Sigmoid colon (tissue), 4 donors: ENCODE measurements at regions not wholly inside any gene's neighbourhood (a gene's known extent, or its start where the extent isn't known, plus 50 kb on each side); places are given as distances from the start of the nearest gene placed in this dataset.

Source experiments
- EP300 ChIP-seq, 4 donors: sonication (generic); formaldehyde crosslinking; IDR thresholded peaks; one replicate each; pipeline ENCODE4 v1.6.1; 2017; ENCODE audit warnings: antibody characterized with exemption in 4 of 4
- POLR2A ChIP-seq, 2 donors: fragments of 450-650 bp; IDR thresholded peaks; one replicate each; pipeline ENCODE4 v1.6.1; 2016; ENCODE audit warnings: antibody characterized with exemption in 2 of 2, mild to moderate bottlenecking in 2 of 2, moderate library complexity in 2 of 2
- POLR2AphosphoS5 ChIP-seq, 4 donors: sonication (generic); formaldehyde crosslinking; IDR thresholded peaks; one replicate each; pipeline ENCODE4 v1.6.1; 2017; ENCODE audit warnings: antibody characterized with exemption in 4 of 4
- TF ChIP-seq, protein P1 (sequence below), 4 experiments: fragments of 450-650 bp in 3 of 4; fragments of 200-600 bp in 1 of 4; IDR thresholded peaks; one replicate each; pipeline ENCODE4 v1.5.1; 2016 to 2019; ENCODE audit warnings: antibody characterized with exemption in 4 of 4, mild to moderate bottlenecking in 3 of 4, moderate library complexity in 2 of 4

DNA sequence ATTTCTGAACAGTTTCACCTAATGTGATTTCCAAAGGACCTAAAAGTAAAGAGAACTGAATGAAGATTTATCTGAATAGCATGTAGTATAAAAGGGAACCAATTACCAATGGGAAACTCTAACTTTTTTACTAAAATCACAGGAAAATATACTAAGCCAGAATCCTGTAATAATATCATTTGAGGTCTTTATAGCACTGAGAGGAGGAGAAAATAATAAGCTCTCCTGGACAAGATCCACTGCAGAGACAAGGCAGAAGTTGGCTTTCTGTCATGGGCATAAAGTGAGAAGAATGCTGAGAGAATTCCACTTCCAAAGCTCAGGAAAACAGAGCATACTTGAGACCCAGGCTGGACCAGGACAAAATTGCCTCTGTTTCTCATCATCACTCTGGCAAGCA is 1131.4 kb downstream of the SORCS1 start:
- TF ChIP-seq, protein P1, sequence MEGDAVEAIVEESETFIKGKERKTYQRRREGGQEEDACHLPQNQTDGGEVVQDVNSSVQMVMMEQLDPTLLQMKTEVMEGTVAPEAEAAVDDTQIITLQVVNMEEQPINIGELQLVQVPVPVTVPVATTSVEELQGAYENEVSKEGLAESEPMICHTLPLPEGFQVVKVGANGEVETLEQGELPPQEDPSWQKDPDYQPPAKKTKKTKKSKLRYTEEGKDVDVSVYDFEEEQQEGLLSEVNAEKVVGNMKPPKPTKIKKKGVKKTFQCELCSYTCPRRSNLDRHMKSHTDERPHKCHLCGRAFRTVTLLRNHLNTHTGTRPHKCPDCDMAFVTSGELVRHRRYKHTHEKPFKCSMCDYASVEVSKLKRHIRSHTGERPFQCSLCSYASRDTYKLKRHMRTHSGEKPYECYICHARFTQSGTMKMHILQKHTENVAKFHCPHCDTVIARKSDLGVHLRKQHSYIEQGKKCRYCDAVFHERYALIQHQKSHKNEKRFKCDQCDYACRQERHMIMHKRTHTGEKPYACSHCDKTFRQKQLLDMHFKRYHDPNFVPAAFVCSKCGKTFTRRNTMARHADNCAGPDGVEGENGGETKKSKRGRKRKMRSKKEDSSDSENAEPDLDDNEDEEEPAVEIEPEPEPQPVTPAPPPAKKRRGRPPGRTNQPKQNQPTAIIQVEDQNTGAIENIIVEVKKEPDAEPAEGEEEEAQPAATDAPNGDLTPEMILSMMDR (IDR thresholded peaks at IDR 0.05), result no peak
- TF ChIP-seq POLR2A (IDR thresholded peaks at IDR 0.05) (no peak), EP300 (IDR thresholded peaks at IDR 0.05) (no peak), POLR2AphosphoS5 (IDR thresholded peaks at IDR 0.05) (no peak)
